GM12878 (cell line): ENCODE measurements at regions not wholly inside any gene's neighbourhood (a gene's known extent, or its start where the extent isn't known, plus 50 kb on each side); places are given as distances from the start of the nearest gene placed in this dataset.

Experiments
- ATAC-seq: fragments of 200-7000 bp; cut with Tn5 transposase; 3 replicates; pipeline ENCODE4 v1.9.1; 2020; ENCODE audit warnings: mild to moderate bottlenecking, moderate library complexity
- BruUV-seq: library from RNA; stranded (reverse); fragments of 400-500 nt; replicated peaks from 2 replicates; lab custom pipeline; 2021; lab: Mats Ljungman, UMichigan
- CTCF ChIA-PET: fragments of 300-600 bp; sonication (Branson Sonifier 250); formaldehyde crosslinking; extraction: SDS; loops from one replicate; lab custom pipeline; 2021; ENCODE audit warnings: inconsistent platforms; lab: Yijun Ruan, JAX
- POLR2A ChIA-PET: fragments of 350-600 bp; formaldehyde crosslinking; extraction: SDS; loops from one replicate; lab custom pipeline; 2021; ENCODE audit warnings: inconsistent platforms; lab: Charles Lee
- RAD21 ChIA-PET: fragments of 300-600 bp; sonication (Branson Sonifier 250); formaldehyde crosslinking; loops from one replicate; lab custom pipeline; 2023; ENCODE audit warnings: antibody characterized with exemption; ENCODE audit not compliant: unreplicated experiment; lab: Charles Lee
- SMC1A ChIA-PET: fragments of 300-600 bp; sonication (Branson Sonifier 250); formaldehyde crosslinking; loops from one replicate; lab custom pipeline; 2023; ENCODE audit not compliant: unreplicated experiment, uncharacterized antibody; lab: Charles Lee
- DNase-seq: peaks from one replicate; pipeline ENCODE4 v3.0.0-alpha.2; 2011; ENCODE audit warnings: low read depth, low spot score
- FAIRE-seq: peaks from 3 replicates; lab custom pipeline; 2011; peaks lifted over from hg19 to GRCh38; lab: Jason Lieb, UNC
- H2AFZ ChIP-seq: 2 replicates; pipeline ENCODE4 v1.6.0; 2011; ENCODE audit warnings: low read depth, low read length, control low read depth; ENCODE audit not compliant: control insufficient read depth
- H3K27ac ChIP-seq: 2 replicates; pipeline ENCODE4 v1.5.1; 2011; ENCODE audit warnings: control low read depth; ENCODE audit not compliant: control insufficient read depth, insufficient read depth
- H3K27me3 ChIP-seq, 2 experiments: replicated peaks in 1 of 2; 2 replicates each; pipeline versions ENCODE4 v1.6.0 to v1.6.1; 2011; ENCODE audit warnings: low read length in 1 of 2; ENCODE audit not compliant: control insufficient read depth in 2 of 2, insufficient read depth in 2 of 2
- H3K36me3 ChIP-seq, 2 experiments: 2 replicates each; pipeline ENCODE4 v1.5.1; 2011; ENCODE audit warnings: low read length in 1 of 2; ENCODE audit not compliant: control insufficient read depth in 2 of 2, insufficient read depth in 2 of 2
- H3K4me1 ChIP-seq: 2 replicates; pipeline ENCODE4 v1.6.1; 2011; ENCODE audit warnings: mild to moderate bottlenecking, low read length, moderate library complexity, mixed read lengths; ENCODE audit not compliant: control insufficient read depth, insufficient read depth
- H3K4me2 ChIP-seq: 2 replicates; pipeline ENCODE4 v1.6.0; 2011; ENCODE audit warnings: control low read depth; ENCODE audit not compliant: control insufficient read depth, insufficient read depth
- H3K4me3 ChIP-seq: fragments of 200-600 bp; sonication (generic); 2 replicates; pipeline ENCODE4 v1.5.1; 2016
- H3K79me2 ChIP-seq: 2 replicates; pipeline ENCODE4 v1.6.0; 2011; ENCODE audit warnings: low read length; ENCODE audit not compliant: control insufficient read depth, insufficient read depth
- H3K9ac ChIP-seq: 2 replicates; pipeline ENCODE4 v1.8.0; 2011; ENCODE audit warnings: low read length, control low read depth, mixed read lengths; ENCODE audit not compliant: control insufficient read depth, insufficient read depth
- H3K9me3 ChIP-seq: replicated peaks from 3 replicates; pipeline ENCODE4 v1.5.1; 2011; ENCODE audit warnings: mild to moderate bottlenecking, low read length; ENCODE audit not compliant: control insufficient read depth, insufficient read depth
- H4K20me1 ChIP-seq: 2 replicates; pipeline ENCODE4 v1.6.0; 2011; ENCODE audit not compliant: control insufficient read depth, insufficient read depth
- ATF7 ChIP-seq: fragments of 450-650 bp; IDR thresholded peaks from 2 replicates; pipeline ENCODE4 v1.6.1; 2016; ENCODE audit warnings: low read depth, mild to moderate bottlenecking
- CBFB ChIP-seq: IDR thresholded peaks from 2 replicates; pipeline ENCODE4 v1.6.1; 2016; ENCODE audit warnings: antibody characterized with exemption, low read depth
- CHD4 ChIP-seq: fragments of 200-600 bp; sonication (generic); IDR thresholded peaks from 2 replicates; pipeline ENCODE4 v1.6.1; 2016; ENCODE audit warnings: mild to moderate bottlenecking
- EP300 ChIP-seq, 2 experiments: fragments of 150-350 bp in 1 of 2; IDR thresholded peaks; 2 replicates each; pipeline ENCODE4 v1.6.1; 2011 to 2012; ENCODE audit warnings: low read depth in 2 of 2, low read length in 2 of 2, borderline replicate concordance in 1 of 2, improper control_type of control experiment in 1 of 2, inconsistent platforms in 1 of 2; ENCODE audit not compliant: control insufficient read depth in 1 of 2
- ESRRA ChIP-seq: IDR thresholded peaks from 2 replicates; pipeline ENCODE4 v1.6.1; 2012; ENCODE audit warnings: mild to moderate bottlenecking, low read length, improper control_type of control experiment
- FOXM1 ChIP-seq: IDR thresholded peaks from 2 replicates; pipeline ENCODE4 v1.6.1; 2012; ENCODE audit warnings: low read depth, mild to moderate bottlenecking, inconsistent platforms, low read length, moderate library complexity
- LARP7 ChIP-seq: fragments of 450-650 bp; IDR thresholded peaks from 2 replicates; pipeline ENCODE4 v1.6.1; 2017; ENCODE audit warnings: mild to moderate bottlenecking
- NFIC ChIP-seq: IDR thresholded peaks from 2 replicates; pipeline ENCODE4 v1.6.1; 2012; ENCODE audit warnings: low read depth, mild to moderate bottlenecking, inconsistent platforms, low read length, moderate library complexity
- NFYA ChIP-seq: IDR thresholded peaks from 2 replicates; pipeline ENCODE4 v1.6.1; 2011; ENCODE audit warnings: low read depth, mild to moderate bottlenecking, low read length, improper control_type of control experiment, borderline replicate concordance
- RUNX3 ChIP-seq: IDR thresholded peaks from 2 replicates; pipeline ENCODE4 v1.6.1; 2012; ENCODE audit warnings: low read length, inconsistent platforms
- SP1 ChIP-seq: IDR thresholded peaks from one replicate; pipeline ENCODE4 v1.6.1; 2011; ENCODE audit warnings: low read depth, low read length
- TARDBP ChIP-seq: IDR thresholded peaks from 2 replicates; pipeline ENCODE4 v1.6.1; 2016; ENCODE audit warnings: borderline replicate concordance
- TCF12 ChIP-seq: IDR thresholded peaks from 2 replicates; pipeline ENCODE4 v1.6.1; 2011; ENCODE audit warnings: low read depth, mild to moderate bottlenecking, low read length
- TCF7 ChIP-seq: IDR thresholded peaks from 2 replicates; pipeline ENCODE4 v1.6.1; 2014; ENCODE audit warnings: antibody characterized with exemption, borderline replicate concordance
- ZNF207 ChIP-seq: fragments of 450-650 bp; IDR thresholded peaks from 2 replicates; pipeline ENCODE4 v1.6.1; 2014; ENCODE audit warnings: antibody characterized with exemption, mild to moderate bottlenecking, borderline replicate concordance
- WGBS: methylation state at CpG from one replicate; pipeline ENCODE4 v1.1.6; 2016; ENCODE audit warnings: low lambda C conversion rate; ENCODE audit not compliant: insufficient replicate concordance, insufficient coverage; ENCODE audit errors: missing lambda C conversion rate; 5-methylcytosine and 5-hydroxymethylcytosine counted together
- in situ Hi-C: fragments of 300-500 bp; cut with MboI; formaldehyde crosslinking; loops from 9 replicates; pipeline ENCODE4 v1.14.3; 2018; ENCODE audit warnings: mixed read lengths
- intact Hi-C: fragments of 100-400 bp; cut with micrococcal nuclease; formaldehyde crosslinking; loops from one replicate; pipeline ENCODE4 v1.14.2; 2022; ENCODE audit not compliant: unreplicated experiment
- TF ChIP-seq, protein P1 (sequence below): fragments of 450-650 bp; IDR thresholded peaks from 2 replicates; pipeline ENCODE4 v1.6.1; 2016; ENCODE audit warnings: mild to moderate bottlenecking, moderate library complexity, borderline replicate concordance
- TF ChIP-seq, protein P2 (sequence below): IDR thresholded peaks from 2 replicates; pipeline ENCODE4 v1.6.1; 2012; ENCODE audit warnings: low read depth, low read length, improper control_type of control experiment
- TF ChIP-seq, protein P3 (sequence below): fragments of 450-650 bp; IDR thresholded peaks from 2 replicates; pipeline ENCODE4 v1.6.1; 2016; ENCODE audit warnings: mild to moderate bottlenecking
- TF ChIP-seq, protein P4 (sequence below): fragments of 450-650 bp; IDR thresholded peaks from 2 replicates; pipeline ENCODE4 v1.6.1; 2014; ENCODE audit warnings: mild to moderate bottlenecking

DNA sequence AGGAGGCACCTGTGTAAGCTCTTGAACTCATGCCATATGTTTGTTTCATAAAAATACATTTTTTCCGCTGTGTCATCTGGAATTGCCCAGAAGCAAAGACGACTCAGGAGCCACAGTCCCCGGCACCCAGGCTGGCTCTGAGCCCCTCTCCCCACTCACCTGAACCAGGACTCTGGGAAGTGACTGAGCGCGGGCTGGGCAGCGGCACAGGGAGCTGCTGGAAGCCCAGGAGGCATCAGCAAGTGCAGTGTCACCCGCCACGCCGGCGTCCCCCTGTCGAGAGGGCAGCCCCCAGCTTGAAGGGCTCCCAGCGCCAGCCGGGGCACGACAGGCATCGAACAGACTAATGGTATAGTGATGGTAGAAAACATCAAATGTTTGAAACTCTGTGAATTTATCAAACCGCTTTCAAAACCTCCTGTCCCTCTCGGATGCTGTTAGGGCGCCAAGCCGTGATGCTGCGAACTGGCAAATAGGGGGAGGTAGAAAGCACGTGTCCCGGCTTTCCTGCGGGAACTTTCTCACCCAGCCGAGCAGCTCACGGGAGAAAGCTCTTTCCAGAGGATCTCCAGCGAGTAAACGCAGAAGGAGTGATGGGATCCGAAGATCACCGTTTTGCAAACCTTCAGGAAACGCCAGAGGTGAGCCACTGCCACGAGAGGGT is 57.8 kb upstream of the COL18A1 start:
- CTCF ChIA-PET: no interaction called here
- 49% methylated on average over 31 of the region's 31 CpGs for WGBS

More for the DNA sequence above, 57.8 kb upstream of the COL18A1 start:
- no peak overlapping the region for H3K9ac ChIP-seq
- SMC1A ChIA-PET: no interaction called here
- RAD21 ChIA-PET: no interaction called here
- DNase-seq: no peak
- TF ChIP-seq ESRRA: no peak
- TF ChIP-seq EP300 (IDR thresholded peaks at IDR 0.05; ENCODE audit: borderline replicate concordance in 1 of 2, control insufficient read depth in 1 of 2, low read depth in 2 of 2, low read length in 2 of 2): no peak
- TF ChIP-seq, protein P1, sequence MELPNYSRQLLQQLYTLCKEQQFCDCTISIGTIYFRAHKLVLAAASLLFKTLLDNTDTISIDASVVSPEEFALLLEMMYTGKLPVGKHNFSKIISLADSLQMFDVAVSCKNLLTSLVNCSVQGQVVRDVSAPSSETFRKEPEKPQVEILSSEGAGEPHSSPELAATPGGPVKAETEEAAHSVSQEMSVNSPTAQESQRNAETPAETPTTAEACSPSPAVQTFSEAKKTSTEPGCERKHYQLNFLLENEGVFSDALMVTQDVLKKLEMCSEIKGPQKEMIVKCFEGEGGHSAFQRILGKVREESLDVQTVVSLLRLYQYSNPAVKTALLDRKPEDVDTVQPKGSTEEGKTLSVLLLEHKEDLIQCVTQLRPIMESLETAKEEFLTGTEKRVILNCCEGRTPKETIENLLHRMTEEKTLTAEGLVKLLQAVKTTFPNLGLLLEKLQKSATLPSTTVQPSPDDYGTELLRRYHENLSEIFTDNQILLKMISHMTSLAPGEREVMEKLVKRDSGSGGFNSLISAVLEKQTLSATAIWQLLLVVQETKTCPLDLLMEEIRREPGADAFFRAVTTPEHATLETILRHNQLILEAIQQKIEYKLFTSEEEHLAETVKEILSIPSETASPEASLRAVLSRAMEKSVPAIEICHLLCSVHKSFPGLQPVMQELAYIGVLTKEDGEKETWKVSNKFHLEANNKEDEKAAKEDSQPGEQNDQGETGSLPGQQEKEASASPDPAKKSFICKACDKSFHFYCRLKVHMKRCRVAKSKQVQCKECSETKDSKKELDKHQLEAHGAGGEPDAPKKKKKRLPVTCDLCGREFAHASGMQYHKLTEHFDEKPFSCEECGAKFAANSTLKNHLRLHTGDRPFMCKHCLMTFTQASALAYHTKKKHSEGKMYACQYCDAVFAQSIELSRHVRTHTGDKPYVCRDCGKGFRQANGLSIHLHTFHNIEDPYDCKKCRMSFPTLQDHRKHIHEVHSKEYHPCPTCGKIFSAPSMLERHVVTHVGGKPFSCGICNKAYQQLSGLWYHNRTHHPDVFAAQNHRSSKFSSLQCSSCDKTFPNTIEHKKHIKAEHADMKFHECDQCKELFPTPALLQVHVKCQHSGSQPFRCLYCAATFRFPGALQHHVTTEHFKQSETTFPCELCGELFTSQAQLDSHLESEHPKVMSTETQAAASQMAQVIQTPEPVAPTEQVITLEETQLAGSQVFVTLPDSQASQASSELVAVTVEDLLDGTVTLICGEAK: no peak
- TF ChIP-seq RUNX3: no peak
- TF ChIP-seq, protein P2, sequence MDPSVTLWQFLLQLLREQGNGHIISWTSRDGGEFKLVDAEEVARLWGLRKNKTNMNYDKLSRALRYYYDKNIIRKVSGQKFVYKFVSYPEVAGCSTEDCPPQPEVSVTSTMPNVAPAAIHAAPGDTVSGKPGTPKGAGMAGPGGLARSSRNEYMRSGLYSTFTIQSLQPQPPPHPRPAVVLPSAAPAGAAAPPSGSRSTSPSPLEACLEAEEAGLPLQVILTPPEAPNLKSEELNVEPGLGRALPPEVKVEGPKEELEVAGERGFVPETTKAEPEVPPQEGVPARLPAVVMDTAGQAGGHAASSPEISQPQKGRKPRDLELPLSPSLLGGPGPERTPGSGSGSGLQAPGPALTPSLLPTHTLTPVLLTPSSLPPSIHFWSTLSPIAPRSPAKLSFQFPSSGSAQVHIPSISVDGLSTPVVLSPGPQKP: no peak
- no peak for TF ChIP-seq CHD4
- TF ChIP-seq TCF7: no peak
- TF ChIP-seq ATF7: no peak
- no peak for TF ChIP-seq CBFB
- TF ChIP-seq NFIC: no peak
- TF ChIP-seq FOXM1: no peak
- no peak for TF ChIP-seq ZNF207
- no peak for TF ChIP-seq LARP7
- TF ChIP-seq SP1: no peak
- no peak for TF ChIP-seq NFYA
- TF ChIP-seq, protein P3, sequence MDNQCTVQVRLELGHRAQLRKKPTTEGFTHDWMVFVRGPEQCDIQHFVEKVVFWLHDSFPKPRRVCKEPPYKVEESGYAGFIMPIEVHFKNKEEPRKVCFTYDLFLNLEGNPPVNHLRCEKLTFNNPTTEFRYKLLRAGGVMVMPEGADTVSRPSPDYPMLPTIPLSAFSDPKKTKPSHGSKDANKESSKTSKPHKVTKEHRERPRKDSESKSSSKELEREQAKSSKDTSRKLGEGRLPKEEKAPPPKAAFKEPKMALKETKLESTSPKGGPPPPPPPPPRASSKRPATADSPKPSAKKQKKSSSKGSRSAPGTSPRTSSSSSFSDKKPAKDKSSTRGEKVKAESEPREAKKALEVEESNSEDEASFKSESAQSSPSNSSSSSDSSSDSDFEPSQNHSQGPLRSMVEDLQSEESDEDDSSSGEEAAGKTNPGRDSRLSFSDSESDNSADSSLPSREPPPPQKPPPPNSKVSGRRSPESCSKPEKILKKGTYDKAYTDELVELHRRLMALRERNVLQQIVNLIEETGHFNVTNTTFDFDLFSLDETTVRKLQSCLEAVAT: no peak
- TF ChIP-seq TARDBP: no peak
- TF ChIP-seq, protein P4, sequence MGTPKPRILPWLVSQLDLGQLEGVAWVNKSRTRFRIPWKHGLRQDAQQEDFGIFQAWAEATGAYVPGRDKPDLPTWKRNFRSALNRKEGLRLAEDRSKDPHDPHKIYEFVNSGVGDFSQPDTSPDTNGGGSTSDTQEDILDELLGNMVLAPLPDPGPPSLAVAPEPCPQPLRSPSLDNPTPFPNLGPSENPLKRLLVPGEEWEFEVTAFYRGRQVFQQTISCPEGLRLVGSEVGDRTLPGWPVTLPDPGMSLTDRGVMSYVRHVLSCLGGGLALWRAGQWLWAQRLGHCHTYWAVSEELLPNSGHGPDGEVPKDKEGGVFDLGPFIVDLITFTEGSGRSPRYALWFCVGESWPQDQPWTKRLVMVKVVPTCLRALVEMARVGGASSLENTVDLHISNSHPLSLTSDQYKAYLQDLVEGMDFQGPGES: no peak
- TF ChIP-seq TCF12: no peak
- TF ChIP-seq, all 136 proteins: peak for 0
- no peak for FAIRE-seq
- intact Hi-C loops (no loop called here), in situ Hi-C loops (no loop called here)
- Histone ChIP-seq H3K4me2 (no peak overlapping the region), H3K9me3 (no peaks in the 10 kb centered on the region), H3K4me3 (no peak overlapping the region), H3K79me2 (no peaks in the 10 kb centered on the region), H3K4me1 (no peaks in the 10 kb centered on the region), H3K36me3 (no peaks in the 10 kb centered on the region), H4K20me1 (no peaks in the 10 kb centered on the region), H2AFZ (no peak overlapping the region), H3K27me3 (no peaks in the 10 kb centered on the region; a peak in 1 of 4 replicates), H3K27ac (no peak overlapping the region)
- ATAC-seq: no peak
- no TSS peak for BruUV-seq
- POLR2A ChIA-PET: no interaction called here
